Kidney epithelial cell (primary cell): ENCODE measurements at regions not wholly inside any gene's neighbourhood (a gene's known extent, or its start where the extent isn't known, plus 50 kb on each side); places are given as distances from the start of the nearest gene placed in this dataset.

ENCODE experiments used
- DNase-seq: peaks from one replicate; pipeline ENCODE4 v3.0.0-alpha.2; 2010; ENCODE audit warnings: low read depth
- H3K27me3 ChIP-seq: 2 replicates; pipeline ENCODE4 v1.6.0; 2011; ENCODE audit warnings: low read length; ENCODE audit not compliant: control insufficient read depth, insufficient read depth
- H3K36me3 ChIP-seq: 2 replicates; pipeline ENCODE4 v1.5.1; 2011; ENCODE audit warnings: low read length; ENCODE audit not compliant: control insufficient read depth, insufficient read depth
- H3K4me3 ChIP-seq: 2 replicates; pipeline ENCODE4 v1.5.1; 2011; ENCODE audit warnings: low read depth, mild to moderate bottlenecking, control low read depth, low read length
- CTCF ChIP-seq: IDR thresholded peaks from 2 replicates; pipeline ENCODE4 v1.5.1; 2011; ENCODE audit warnings: mild to moderate bottlenecking, moderate library complexity, low read length, control low read depth, inconsistent platforms; ENCODE audit not compliant: insufficient read depth, poor library complexity, severe bottlenecking

GRCh38 chr21:32949701-32950100 lies 76.0 kb upstream of the OLIG2 start:
- Histone ChIP-seq H3K36me3 (no peaks in the 10 kb centered on the region), H3K4me3 (no peak overlapping the region), H3K27me3 (peaks cover 6% of the 10 kb centered on the region)
- no peak for DNase-seq
- no peak for TF ChIP-seq CTCF

GRCh38 chr21:32951041-32951440 lies 74.7 kb upstream of the OLIG2 start:
- Histone ChIP-seq H3K4me3 (no peak overlapping the region), H3K36me3 (no peaks in the 10 kb centered on the region), H3K27me3 (peaks cover 19% of the 10 kb centered on the region)
- no peak for TF ChIP-seq CTCF
- no peak for DNase-seq

GRCh38 chr21:32954353-32954752 lies 71.4 kb upstream of the OLIG2 start:
- no peak for TF ChIP-seq CTCF
- peaks cover 27% of the 10 kb centered on the region for H3K27me3 ChIP-seq

GRCh38 chr21:32955311-32956060 lies 70.2 kb upstream of the OLIG2 start:
- Histone ChIP-seq H3K4me3 (no peak overlapping the region), H3K36me3 (no peaks in the 10 kb centered on the region), H3K27me3 (peaks cover 25% of the 10 kb centered on the region)
- DNase-seq, result no peak
- TF ChIP-seq CTCF, result no peak

More at GRCh38 chr21:32954353-32954752, 71.4 kb upstream of the OLIG2 start:
- no peak for DNase-seq
- H3K36me3 ChIP-seq, result no peaks in the 10 kb centered on the region
- H3K4me3 ChIP-seq, result no peak overlapping the region

- TF ChIP-seq CTCF, result no peak
- Histone ChIP-seq H3K27me3 (peaks cover 23% of the 10 kb centered on the region), H3K4me3 (no peak overlapping the region), H3K36me3 (no peaks in the 10 kb centered on the region)
- no peak for DNase-seq
These were observed 69.6 kb upstream of the OLIG2 start for GRCh38 chr21:32956061-32956656.

- H3K36me3 ChIP-seq, result no peaks in the 10 kb centered on the region
- H3K27me3 ChIP-seq, result peaks cover 21% of the 10 kb centered on the region
- no peak for DNase-seq
- no peak overlapping the region for H3K4me3 ChIP-seq
- TF ChIP-seq CTCF, result no peak
These were observed 68.2 kb upstream of the OLIG2 start for GRCh38 chr21:32957545-32957944.
